ENCODE measurements at regions not wholly inside any gene's neighbourhood (a gene's known extent, or its start where the extent isn't known, plus 50 kb on each side); places are given as distances from the start of the nearest gene placed in this dataset.

DNA sequence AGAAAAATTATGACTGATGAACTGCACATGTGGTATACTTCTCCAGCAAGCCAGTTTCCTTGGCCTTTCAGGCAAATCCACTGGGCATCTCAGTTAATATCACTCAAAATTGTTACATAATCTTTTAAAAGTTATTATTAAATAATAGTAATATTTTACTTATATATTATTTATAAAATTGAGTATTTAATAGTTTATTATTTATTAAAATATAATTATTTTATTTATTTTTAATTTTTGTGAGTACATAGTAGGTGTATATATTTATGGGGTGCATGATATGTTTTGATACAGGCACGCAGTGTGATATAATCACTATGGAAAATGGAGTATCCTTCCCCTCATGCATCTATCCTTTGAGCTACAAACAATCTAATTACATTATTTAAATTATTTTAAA is 384.1 kb upstream of the LRFN5 start:
- Mint-ChIP-seq H3K9me3 (no peaks in the 10 kb centered on the region), H3K4me1 (peaks cover 5% of the 10 kb centered on the region), H3K4me3 (no peak overlapping the region), H3K27ac (no peak overlapping the region), H3K36me3 (ENCODE audit: low read depth) (no peaks in the 10 kb centered on the region), H3K27me3 (ENCODE audit: insufficient read depth, low read depth, poor library complexity) (no peaks in the 10 kb centered on the region)
- Histone ChIP-seq H3F3A (replicated peaks; ENCODE audit: low read depth) (no peaks in the 10 kb centered on the region), H3K79me2 (replicated peaks; ENCODE audit: insufficient read depth) (no peaks in the 10 kb centered on the region), H4K20me1 (replicated peaks; ENCODE audit: insufficient read depth) (no peaks in the 10 kb centered on the region), H3K27ac (ENCODE audit: low read depth) (no peak overlapping the region), H2AFZ (no peak overlapping the region), H3K4me2 (no peak overlapping the region), H3K36me3 (ENCODE audit: insufficient read depth) (no peaks in the 10 kb centered on the region), H3K4me3 (no peak overlapping the region), H3K27me3 (ENCODE audit: insufficient read depth) (no peaks in the 10 kb centered on the region), H3K4me1 (ENCODE audit: insufficient read depth) (no peaks in the 10 kb centered on the region), H3K9me2 (ENCODE audit: insufficient read depth) (no peaks in the 10 kb centered on the region)
- DNase-seq (ENCODE audit: low spot score) = no peak
- no peak for ATAC-seq
- TF ChIP-seq ZNF462 (CRISPR knock-in tag; IDR thresholded peaks at IDR 0.05) (no peak), NANOG (IDR thresholded peaks at IDR 0.05; ENCODE audit: borderline replicate concordance) (no peak), JUNB (IDR thresholded peaks at IDR 0.05; ENCODE audit: unreplicated experiment) (no peak), EZH2 (IDR thresholded peaks at IDR 0.05; ENCODE audit: low read depth, unreplicated experiment) (no peak), CREB1 (CRISPR knock-in tag; IDR thresholded peaks at IDR 0.05; ENCODE audit: low read depth) (no peak), REST (IDR thresholded peaks at IDR 0.05; ENCODE audit: unreplicated experiment) (no peak), STAT1 (IDR thresholded peaks at IDR 0.05; ENCODE audit: unreplicated experiment) (no peak), POLR2AphosphoS5 (IDR thresholded peaks at IDR 0.05; ENCODE audit: low read depth) (no peak), ZNF331 (CRISPR knock-in tag; IDR thresholded peaks at IDR 0.05; ENCODE audit: low read depth) (no peak), EZH2phosphoT487 (IDR thresholded peaks at IDR 0.05; ENCODE audit: unreplicated experiment) (no peak), ZNF114 (CRISPR knock-in tag; IDR thresholded peaks at IDR 0.05) (no peak)
- TF ChIP-seq, protein P1, sequence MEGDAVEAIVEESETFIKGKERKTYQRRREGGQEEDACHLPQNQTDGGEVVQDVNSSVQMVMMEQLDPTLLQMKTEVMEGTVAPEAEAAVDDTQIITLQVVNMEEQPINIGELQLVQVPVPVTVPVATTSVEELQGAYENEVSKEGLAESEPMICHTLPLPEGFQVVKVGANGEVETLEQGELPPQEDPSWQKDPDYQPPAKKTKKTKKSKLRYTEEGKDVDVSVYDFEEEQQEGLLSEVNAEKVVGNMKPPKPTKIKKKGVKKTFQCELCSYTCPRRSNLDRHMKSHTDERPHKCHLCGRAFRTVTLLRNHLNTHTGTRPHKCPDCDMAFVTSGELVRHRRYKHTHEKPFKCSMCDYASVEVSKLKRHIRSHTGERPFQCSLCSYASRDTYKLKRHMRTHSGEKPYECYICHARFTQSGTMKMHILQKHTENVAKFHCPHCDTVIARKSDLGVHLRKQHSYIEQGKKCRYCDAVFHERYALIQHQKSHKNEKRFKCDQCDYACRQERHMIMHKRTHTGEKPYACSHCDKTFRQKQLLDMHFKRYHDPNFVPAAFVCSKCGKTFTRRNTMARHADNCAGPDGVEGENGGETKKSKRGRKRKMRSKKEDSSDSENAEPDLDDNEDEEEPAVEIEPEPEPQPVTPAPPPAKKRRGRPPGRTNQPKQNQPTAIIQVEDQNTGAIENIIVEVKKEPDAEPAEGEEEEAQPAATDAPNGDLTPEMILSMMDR (conservative IDR thresholded peaks at IDR 0.05; ENCODE audit: low read depth in 2 of 2) = no peak
- TF ChIP-seq, protein P2, sequence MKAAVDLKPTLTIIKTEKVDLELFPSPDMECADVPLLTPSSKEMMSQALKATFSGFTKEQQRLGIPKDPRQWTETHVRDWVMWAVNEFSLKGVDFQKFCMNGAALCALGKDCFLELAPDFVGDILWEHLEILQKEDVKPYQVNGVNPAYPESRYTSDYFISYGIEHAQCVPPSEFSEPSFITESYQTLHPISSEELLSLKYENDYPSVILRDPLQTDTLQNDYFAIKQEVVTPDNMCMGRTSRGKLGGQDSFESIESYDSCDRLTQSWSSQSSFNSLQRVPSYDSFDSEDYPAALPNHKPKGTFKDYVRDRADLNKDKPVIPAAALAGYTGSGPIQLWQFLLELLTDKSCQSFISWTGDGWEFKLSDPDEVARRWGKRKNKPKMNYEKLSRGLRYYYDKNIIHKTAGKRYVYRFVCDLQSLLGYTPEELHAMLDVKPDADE (IDR thresholded peaks at IDR 0.05) = no peak

Data from GM23338 (cell line).